HG03039 (cell line): ENCODE measurements at regions not wholly inside any gene's neighbourhood (a gene's known extent, or its start where the extent isn't known, plus 50 kb on each side); places are given as distances from the start of the nearest gene placed in this dataset.

Source experiments
- ATAC-seq: cut with Tn5 transposase; IDR thresholded peaks from one replicate; pipeline ENCODE4 v1.9.1; 2021; ENCODE audit warnings: mild to moderate bottlenecking, moderate library complexity; ENCODE audit not compliant: unreplicated experiment

- no peak for ATAC-seq
Measured at GRCh38 chr2:88283886-88284592, 113.9 kb downstream of the THNSL2 start.

- no peak for ATAC-seq
Measured at GRCh38 chr2:88281302-88282217, 111.4 kb downstream of the THNSL2 start.

- ATAC-seq = no peak
Measured at GRCh38 chr2:88269836-88270235, 99.7 kb downstream of the THNSL2 start.

GRCh38 chr2:88265352-88266303 lies 95.5 kb downstream of the THNSL2 start:
- ATAC-seq = no peak

- ATAC-seq = no peak
Measured at GRCh38 chr2:88263861-88264260, 93.7 kb downstream of the THNSL2 start.

- no peak for ATAC-seq
Measured at GRCh38 chr2:88261725-88262124, 91.6 kb downstream of the THNSL2 start.

- no peak for ATAC-seq
Measured at GRCh38 chr2:88258208-88258607, 88.1 kb downstream of the THNSL2 start.

- ATAC-seq = no peak
Measured at GRCh38 chr2:88254437-88255091, 84.4 kb downstream of the THNSL2 start.

GRCh38 chr2:88253997-88254396 lies 83.9 kb downstream of the THNSL2 start:
- ATAC-seq = no peak

- ATAC-seq = no peak
Measured at GRCh38 chr2:88253375-88253774, 83.2 kb downstream of the THNSL2 start.

- no peak for ATAC-seq
Measured at GRCh38 chr2:88252646-88253045, 82.5 kb downstream of the THNSL2 start.

- no peak for ATAC-seq
Measured at GRCh38 chr2:88252111-88252510, 82.0 kb downstream of the THNSL2 start.

GRCh38 chr2:88250404-88250803 lies 80.3 kb downstream of the THNSL2 start:
- no peak for ATAC-seq

GRCh38 chr2:88248280-88248828 lies 78.2 kb downstream of the THNSL2 start:
- ATAC-seq = no peak

GRCh38 chr2:88247531-88247930 lies 77.4 kb downstream of the THNSL2 start:
- ATAC-seq = no peak

GRCh38 chr2:88245109-88245508 lies 75.0 kb downstream of the THNSL2 start:
- no peak for ATAC-seq

GRCh38 chr2:88239781-88240180 lies 69.6 kb downstream of the THNSL2 start:
- no peak for ATAC-seq

GRCh38 chr2:88236666-88237065 lies 66.5 kb downstream of the THNSL2 start:
- no peak for ATAC-seq
